HG03571 (cell line): ENCODE measurements at regions not wholly inside any gene's neighbourhood (a gene's known extent, or its start where the extent isn't known, plus 50 kb on each side); places are given as distances from the start of the nearest gene placed in this dataset.
A peak's percentile ranks its signal among the peaks of the same experiment; 100 is the strongest.

ENCODE experiments used
- ATAC-seq: cut with Tn5 transposase; IDR thresholded peaks from one replicate; pipeline ENCODE4 v1.9.1; 2021; ENCODE audit not compliant: unreplicated experiment

GRCh38 chr11:104366321-104366734, 202.4 kb upstream of the PDGFD start:
- ATAC-seq, result no peak

- no peak for ATAC-seq
These were observed 201.7 kb upstream of the PDGFD start for GRCh38 chr11:104365676-104366075.

- no peak for ATAC-seq
These were observed 198.0 kb upstream of the PDGFD start for GRCh38 chr11:104361975-104362374.

- no peak for ATAC-seq
These were observed 188.1 kb upstream of the PDGFD start for GRCh38 chr11:104352036-104352435.

- ATAC-seq, result peak; percentile 52
These were observed 179.6 kb upstream of the PDGFD start for GRCh38 chr11:104343578-104343977.

GRCh38 chr11:104340590-104340989, 176.6 kb upstream of the PDGFD start:
- ATAC-seq, result no peak

- no peak for ATAC-seq
These were observed 175.5 kb upstream of the PDGFD start for GRCh38 chr11:104339380-104339831.

GRCh38 chr11:104338186-104338585, 174.2 kb upstream of the PDGFD start:
- no peak for ATAC-seq

GRCh38 chr11:104337273-104337672, 173.3 kb upstream of the PDGFD start:
- ATAC-seq, result no peak

GRCh38 chr11:104333977-104334376, 170.0 kb upstream of the PDGFD start:
- no peak for ATAC-seq

- no peak for ATAC-seq
These were observed 168.2 kb upstream of the PDGFD start for GRCh38 chr11:104332110-104332509.

GRCh38 chr11:104329078-104329665, 165.2 kb upstream of the PDGFD start:
- ATAC-seq, result no peak

- ATAC-seq, result no peak
These were observed 164.6 kb upstream of the PDGFD start for GRCh38 chr11:104328512-104328907.

GRCh38 chr11:104327861-104328511, 164.0 kb upstream of the PDGFD start:
- no peak for ATAC-seq

- no peak for ATAC-seq
These were observed 161.1 kb upstream of the PDGFD start for GRCh38 chr11:104325093-104325492.

- ATAC-seq, result no peak
These were observed 160.3 kb upstream of the PDGFD start for GRCh38 chr11:104324276-104324675.

GRCh38 chr11:104323841-104324240, 159.9 kb upstream of the PDGFD start:
- no peak for ATAC-seq

- ATAC-seq, result no peak
These were observed 158.7 kb upstream of the PDGFD start for GRCh38 chr11:104322696-104323095.

GRCh38 chr11:104320956-104321355, 157.0 kb upstream of the PDGFD start:
- ATAC-seq, result no peak

- ATAC-seq, result no peak
These were observed 156.2 kb upstream of the PDGFD start for GRCh38 chr11:104320097-104320496.

GRCh38 chr11:104319396-104319795, 155.4 kb upstream of the PDGFD start:
- ATAC-seq, result no peak

- ATAC-seq, result no peak
These were observed 143.0 kb upstream of the PDGFD start for GRCh38 chr11:104306862-104307474.
